HFFc6 (cell line): ENCODE measurements at regions not wholly inside any gene's neighbourhood (a gene's known extent, or its start where the extent isn't known, plus 50 kb on each side); places are given as distances from the start of the nearest gene placed in this dataset.

Experiments used
- DNase-seq: peaks from one replicate; pipeline ENCODE4 v3.0.0-alpha.2; 2018
- H3K27ac Mint-ChIP-seq: 2 replicates; pipeline ENCODE4 v1.8.0; 2020; ENCODE audit warnings: mild to moderate bottlenecking, mixed read lengths
- H3K27me3 Mint-ChIP-seq: 2 replicates; pipeline ENCODE4 v1.8.0; 2021; ENCODE audit warnings: mild to moderate bottlenecking, moderate library complexity, mixed read lengths; ENCODE audit not compliant: insufficient read depth
- H3K36me3 Mint-ChIP-seq: 2 replicates; pipeline ENCODE4 v1.8.0; 2021; ENCODE audit warnings: low read depth, mixed read lengths
- H3K4me1 Mint-ChIP-seq: 2 replicates; pipeline ENCODE4 v1.8.0; 2020; ENCODE audit warnings: low read depth, mixed read lengths
- H3K4me3 Mint-ChIP-seq: 2 replicates; pipeline ENCODE4 v1.8.0; 2020; ENCODE audit warnings: mild to moderate bottlenecking, moderate library complexity, mixed read lengths
- H3K9me3 Mint-ChIP-seq: 2 replicates; pipeline ENCODE4 v1.8.0; 2020; ENCODE audit warnings: mild to moderate bottlenecking, mixed read lengths
- CTCF ChIP-seq: fragments of 200-600 bp; sonication (generic); IDR thresholded peaks from 2 replicates; pipeline ENCODE4 v1.5.0; 2021; ENCODE audit warnings: antibody characterized with exemption, mild to moderate bottlenecking

GRCh38 chr9:105052346-105052745, 124.4 kb upstream of the ABCA1 start:
- H3K9me3 Mint-ChIP-seq, result no peaks in the 10 kb centered on the region

GRCh38 chr9:105053209-105053652, 125.3 kb upstream of the ABCA1 start:
- H3K36me3 Mint-ChIP-seq, result 0 out of 2 replicates have a peak, but pooled peaks cover 4% of the 10 kb centered on the region
- H3K27me3 Mint-ChIP-seq, result no peaks in the 10 kb centered on the region; the same call in 1 of the 2 replicates
- peak; percentile 53 for DNase-seq
- TF ChIP-seq CTCF, result no peak
- peak overlapping the region; percentile 2; the same call in 1 of the 2 replicates for H3K27ac Mint-ChIP-seq
- no peak overlapping the region for H3K4me3 Mint-ChIP-seq
- peaks cover 51% of the 10 kb centered on the region for H3K4me1 Mint-ChIP-seq
- no peaks in the 10 kb centered on the region for H3K9me3 Mint-ChIP-seq

More at GRCh38 chr9:105052346-105052745, 124.4 kb upstream of the ABCA1 start:
- Mint-ChIP-seq H3K27me3 (no peaks in the 10 kb centered on the region; the same call in 1 of the 2 replicates), H3K4me3 (no peak overlapping the region), H3K4me1 (peaks cover 59% of the 10 kb centered on the region), H3K36me3 (0 out of 2 replicates have a peak, but pooled peaks cover 4% of the 10 kb centered on the region), H3K27ac (no peak overlapping the region)
- no peak for TF ChIP-seq CTCF
- DNase-seq, result no peak

- peak overlapping the region; percentile 43 for H3K27ac Mint-ChIP-seq
- H3K4me1 Mint-ChIP-seq, result peaks cover 56% of the 10 kb centered on the region
- H3K36me3 Mint-ChIP-seq, result 0 out of 2 replicates have a peak, but pooled peaks cover 4% of the 10 kb centered on the region
- peak overlapping the region; percentile 21; the same call in 1 of the 2 replicates for H3K4me3 Mint-ChIP-seq
- no peak for TF ChIP-seq CTCF
- H3K27me3 Mint-ChIP-seq, result no peaks in the 10 kb centered on the region; the same call in none of the 2 replicates
- DNase-seq, result peak; percentile 50
- H3K9me3 Mint-ChIP-seq, result no peaks in the 10 kb centered on the region
Observed at GRCh38 chr9:105054491-105054890, 126.5 kb upstream of the ABCA1 start.

- Mint-ChIP-seq H3K27me3 (no peaks in the 10 kb centered on the region; the same call in none of the 2 replicates), H3K4me3 (no peak overlapping the region), H3K36me3 (peaks cover 10% of the 10 kb centered on the region), H3K4me1 (peaks cover 46% of the 10 kb centered on the region), H3K9me3 (peaks cover 4% of the 10 kb centered on the region), H3K27ac (no peak overlapping the region)
- no peak for DNase-seq
- no peak for TF ChIP-seq CTCF
Observed at GRCh38 chr9:105055917-105056316, 128.0 kb upstream of the ABCA1 start.

- no peaks in the 10 kb centered on the region; the same call in none of the 2 replicates for H3K27me3 Mint-ChIP-seq
- H3K36me3 Mint-ChIP-seq, result peaks cover 12% of the 10 kb centered on the region
- no peak overlapping the region for H3K4me3 Mint-ChIP-seq
- H3K9me3 Mint-ChIP-seq, result peaks cover 4% of the 10 kb centered on the region
- no peak for DNase-seq
- H3K4me1 Mint-ChIP-seq, result peaks cover 46% of the 10 kb centered on the region
- no peak overlapping the region for H3K27ac Mint-ChIP-seq
- TF ChIP-seq CTCF, result no peak
Observed at GRCh38 chr9:105057551-105057950, 129.6 kb upstream of the ABCA1 start.
